HepG2 (cell line): ENCODE measurements at regions not wholly inside any gene's neighbourhood (a gene's known extent, or its start where the extent isn't known, plus 50 kb on each side); places are given as distances from the start of the nearest gene placed in this dataset.

Experiments
- CREB1 ChIP-seq, 2 experiments: fragments of 450-650 bp in 1 of 2; IDR thresholded peaks; 2 replicates each; pipeline ENCODE4 v1.6.1; 2016 to 2017; ENCODE audit warnings: control low read depth in 1 of 2, mild to moderate bottlenecking in 1 of 2, missing compliant biosample characterization in 1 of 2, missing genetic modification characterization in 1 of 2
- EP300 ChIP-seq, 3 experiments: sonication (generic) in 1 of 3; formaldehyde crosslinking in 1 of 3; IDR thresholded peaks; 2 replicates each; pipeline versions ENCODE4 v1.5.1 to v1.6.1; 2011 to 2020; ENCODE audit warnings: low read depth in 2 of 3, low read length in 2 of 3, borderline replicate concordance in 1 of 3, improper control_type of control experiment in 1 of 3, mild to moderate bottlenecking in 1 of 3, missing genetic modification reagents in 1 of 3, moderate library complexity in 1 of 3
- TOE1 ChIP-seq: sonication (generic); formaldehyde crosslinking; IDR thresholded peaks from 2 replicates; pipeline ENCODE4 v1.4.0; 2020; ENCODE audit warnings: mild to moderate bottlenecking, missing genetic modification reagents
- U2AF2 ChIP-seq: fragments of 200-400 bp; formaldehyde crosslinking; IDR thresholded peaks from 2 replicates; pipeline ENCODE4 v1.6.1; 2017; ENCODE audit warnings: low read depth, mild to moderate bottlenecking, low read length
- TF ChIP-seq, protein P1 (sequence below): sonication (generic); formaldehyde crosslinking; IDR thresholded peaks from 2 replicates; pipeline ENCODE4 v1.5.0; 2020; ENCODE audit warnings: missing genetic modification reagents
- TF ChIP-seq, protein P2 (sequence below): sonication (generic); formaldehyde crosslinking; IDR thresholded peaks from 2 replicates; pipeline ENCODE4 v1.4.0; 2020; ENCODE audit warnings: mild to moderate bottlenecking, missing genetic modification reagents, borderline replicate concordance

DNA sequence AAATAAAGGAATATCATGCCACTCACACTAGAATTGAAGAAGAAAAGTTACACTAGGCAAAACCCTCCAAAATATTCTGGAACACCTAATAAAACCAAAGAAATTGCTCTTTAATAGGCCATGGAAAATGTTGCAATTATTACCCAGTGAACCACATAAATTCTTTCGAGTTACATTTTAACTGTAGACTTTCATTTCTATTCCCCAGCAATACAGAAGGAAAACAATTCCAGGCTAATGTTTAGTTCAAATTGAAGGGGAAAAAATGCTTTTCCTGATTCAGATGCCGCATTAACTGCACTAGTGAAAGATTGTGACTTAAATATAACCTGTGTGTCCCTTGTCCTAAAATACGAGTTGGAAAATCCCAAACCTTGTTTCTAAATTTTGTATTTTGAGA lies 439.3 kb upstream of the ADAMTS16 start:
- TF ChIP-seq, protein P1, sequence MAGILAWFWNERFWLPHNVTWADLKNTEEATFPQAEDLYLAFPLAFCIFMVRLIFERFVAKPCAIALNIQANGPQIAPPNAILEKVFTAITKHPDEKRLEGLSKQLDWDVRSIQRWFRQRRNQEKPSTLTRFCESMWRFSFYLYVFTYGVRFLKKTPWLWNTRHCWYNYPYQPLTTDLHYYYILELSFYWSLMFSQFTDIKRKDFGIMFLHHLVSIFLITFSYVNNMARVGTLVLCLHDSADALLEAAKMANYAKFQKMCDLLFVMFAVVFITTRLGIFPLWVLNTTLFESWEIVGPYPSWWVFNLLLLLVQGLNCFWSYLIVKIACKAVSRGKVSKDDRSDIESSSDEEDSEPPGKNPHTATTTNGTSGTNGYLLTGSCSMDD (CRISPR knock-in tag): no peak
- no peak for TF ChIP-seq TOE1 (CRISPR knock-in tag)
- no peak for TF ChIP-seq U2AF2
- TF ChIP-seq, protein P2, sequence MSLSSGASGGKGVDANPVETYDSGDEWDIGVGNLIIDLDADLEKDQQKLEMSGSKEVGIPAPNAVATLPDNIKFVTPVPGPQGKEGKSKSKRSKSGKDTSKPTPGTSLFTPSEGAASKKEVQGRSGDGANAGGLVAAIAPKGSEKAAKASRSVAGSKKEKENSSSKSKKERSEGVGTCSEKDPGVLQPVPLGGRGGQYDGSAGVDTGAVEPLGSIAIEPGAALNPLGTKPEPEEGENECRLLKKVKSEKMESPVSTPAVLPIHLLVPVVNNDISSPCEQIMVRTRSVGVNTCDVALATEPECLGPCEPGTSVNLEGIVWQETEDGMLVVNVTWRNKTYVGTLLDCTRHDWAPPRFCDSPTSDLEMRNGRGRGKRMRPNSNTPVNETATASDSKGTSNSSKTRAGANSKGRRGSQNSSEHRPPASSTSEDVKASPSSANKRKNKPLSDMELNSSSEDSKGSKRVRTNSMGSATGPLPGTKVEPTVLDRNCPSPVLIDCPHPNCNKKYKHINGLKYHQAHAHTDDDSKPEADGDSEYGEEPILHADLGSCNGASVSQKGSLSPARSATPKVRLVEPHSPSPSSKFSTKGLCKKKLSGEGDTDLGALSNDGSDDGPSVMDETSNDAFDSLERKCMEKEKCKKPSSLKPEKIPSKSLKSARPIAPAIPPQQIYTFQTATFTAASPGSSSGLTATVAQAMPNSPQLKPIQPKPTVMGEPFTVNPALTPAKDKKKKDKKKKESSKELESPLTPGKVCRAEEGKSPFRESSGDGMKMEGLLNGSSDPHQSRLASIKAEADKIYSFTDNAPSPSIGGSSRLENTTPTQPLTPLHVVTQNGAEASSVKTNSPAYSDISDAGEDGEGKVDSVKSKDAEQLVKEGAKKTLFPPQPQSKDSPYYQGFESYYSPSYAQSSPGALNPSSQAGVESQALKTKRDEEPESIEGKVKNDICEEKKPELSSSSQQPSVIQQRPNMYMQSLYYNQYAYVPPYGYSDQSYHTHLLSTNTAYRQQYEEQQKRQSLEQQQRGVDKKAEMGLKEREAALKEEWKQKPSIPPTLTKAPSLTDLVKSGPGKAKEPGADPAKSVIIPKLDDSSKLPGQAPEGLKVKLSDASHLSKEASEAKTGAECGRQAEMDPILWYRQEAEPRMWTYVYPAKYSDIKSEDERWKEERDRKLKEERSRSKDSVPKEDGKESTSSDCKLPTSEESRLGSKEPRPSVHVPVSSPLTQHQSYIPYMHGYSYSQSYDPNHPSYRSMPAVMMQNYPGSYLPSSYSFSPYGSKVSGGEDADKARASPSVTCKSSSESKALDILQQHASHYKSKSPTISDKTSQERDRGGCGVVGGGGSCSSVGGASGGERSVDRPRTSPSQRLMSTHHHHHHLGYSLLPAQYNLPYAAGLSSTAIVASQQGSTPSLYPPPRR (CRISPR knock-in tag): no peak
- no peak for TF ChIP-seq EP300 (IDR thresholded peaks at IDR 0.05; ENCODE audit: low read depth in 2 of 2, low read length in 2 of 2)
- TF ChIP-seq EP300 (CRISPR knock-in tag; IDR thresholded peaks at IDR 0.05; ENCODE audit: borderline replicate concordance): no peak
- no peak for TF ChIP-seq CREB1 (IDR thresholded peaks at IDR 0.05)
- TF ChIP-seq CREB1 (CRISPR knock-in tag; IDR thresholded peaks at IDR 0.05): no peak
